ENCODE measurements at regions not wholly inside any gene's neighbourhood (a gene's known extent, or its start where the extent isn't known, plus 50 kb on each side); places are given as distances from the start of the nearest gene placed in this dataset.

DNA sequence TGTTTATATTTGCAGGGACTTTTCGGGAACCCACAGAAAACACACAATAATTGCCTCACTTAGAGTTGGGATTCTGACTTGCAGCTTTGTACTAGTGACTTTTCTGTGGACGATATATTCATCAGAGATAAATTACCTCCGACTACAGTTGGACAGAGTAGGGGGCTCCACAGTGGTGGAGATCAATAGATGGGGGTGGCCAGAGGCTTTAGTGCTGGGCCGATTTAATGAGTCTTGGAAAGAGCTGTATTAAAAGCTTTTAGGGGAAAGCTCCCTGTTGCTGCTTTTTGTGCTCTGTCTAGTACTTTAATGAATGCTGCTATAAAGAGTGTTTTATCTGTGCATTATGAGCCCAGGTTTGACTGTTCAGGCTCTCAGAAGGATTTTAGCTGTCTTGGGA, 359.2 kb upstream of the DPYD start (continued):
- TF ChIP-seq BCL11B (tag by site-specific recombination; IDR thresholded peaks at IDR 0.05; ENCODE audit: low read depth) (no peak), ZNF174 (tag by site-specific recombination; IDR thresholded peaks at IDR 0.05) (no peak), KLF1 (tag by site-specific recombination; IDR thresholded peaks at IDR 0.05) (no peak), ZNF416 (tag by site-specific recombination; IDR thresholded peaks at IDR 0.05) (no peak), ZNF248 (tag by site-specific recombination; IDR thresholded peaks at IDR 0.05) (no peak)
- TF ChIP-seq, protein P1, sequence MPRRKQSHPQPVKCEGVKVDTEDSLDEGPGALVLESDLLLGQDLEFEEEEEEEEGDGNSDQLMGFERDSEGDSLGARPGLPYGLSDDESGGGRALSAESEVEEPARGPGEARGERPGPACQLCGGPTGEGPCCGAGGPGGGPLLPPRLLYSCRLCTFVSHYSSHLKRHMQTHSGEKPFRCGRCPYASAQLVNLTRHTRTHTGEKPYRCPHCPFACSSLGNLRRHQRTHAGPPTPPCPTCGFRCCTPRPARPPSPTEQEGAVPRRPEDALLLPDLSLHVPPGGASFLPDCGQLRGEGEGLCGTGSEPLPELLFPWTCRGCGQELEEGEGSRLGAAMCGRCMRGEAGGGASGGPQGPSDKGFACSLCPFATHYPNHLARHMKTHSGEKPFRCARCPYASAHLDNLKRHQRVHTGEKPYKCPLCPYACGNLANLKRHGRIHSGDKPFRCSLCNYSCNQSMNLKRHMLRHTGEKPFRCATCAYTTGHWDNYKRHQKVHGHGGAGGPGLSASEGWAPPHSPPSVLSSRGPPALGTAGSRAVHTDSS (tag by site-specific recombination; IDR thresholded peaks at IDR 0.05) = no peak

DNA sequence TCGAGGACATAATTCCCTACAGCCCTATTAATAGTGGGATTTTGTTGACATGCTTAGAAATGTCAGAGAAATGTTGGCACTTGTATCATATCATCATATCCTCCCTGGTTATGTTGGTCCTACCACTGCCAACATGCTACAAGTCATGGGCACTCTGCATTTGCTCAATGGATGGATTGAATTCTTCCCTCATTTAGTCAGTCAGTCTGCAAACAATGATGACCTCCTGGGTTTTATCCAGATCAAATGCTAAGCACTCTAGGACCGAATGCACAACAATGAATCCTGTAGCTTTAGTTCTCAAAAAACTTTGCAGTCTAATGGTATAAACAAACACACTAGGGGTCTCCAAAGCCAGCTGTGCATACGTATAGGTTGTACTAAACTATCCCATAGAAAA, 357.2 kb upstream of the DPYD start:
- H3K9me3 ChIP-seq (ENCODE audit: control insufficient read depth, insufficient read depth, low read depth, low read length) = no peaks in the 10 kb centered on the region
- H3K36me3 ChIP-seq (ENCODE audit: control insufficient read depth in 2 of 2, insufficient read depth in 1 of 2, low read length in 2 of 2) = no peaks in the 10 kb centered on the region
- H3K4me3 ChIP-seq (ENCODE audit: low read depth, low read length) = no peak overlapping the region
- no peak overlapping the region for H3K27ac ChIP-seq (ENCODE audit: extremely low read depth, low read depth, low read length)
- ChIA-PET CTCF (no interaction called here), POLR2A (no interaction called here)
- no peaks in the 10 kb centered on the region for H3K4me1 ChIP-seq (ENCODE audit: control insufficient read depth, insufficient read depth, low read length)
- TF ChIP-seq KLF7 (tag by site-specific recombination; IDR thresholded peaks at IDR 0.05; ENCODE audit: borderline replicate concordance) (no peak), SALL2 (tag by site-specific recombination; IDR thresholded peaks at IDR 0.05; ENCODE audit: borderline replicate concordance) (no peak), ZNF768 (tag by site-specific recombination; IDR thresholded peaks at IDR 0.05) (no peak), ZNF23 (tag by site-specific recombination; IDR thresholded peaks at IDR 0.05; ENCODE audit: borderline replicate concordance) (no peak), ZNF560 (tag by site-specific recombination; IDR thresholded peaks at IDR 0.05; ENCODE audit: borderline replicate concordance) (no peak), SP7 (tag by site-specific recombination; IDR thresholded peaks at IDR 0.05) (no peak), ZNF596 (tag by site-specific recombination; IDR thresholded peaks at IDR 0.05) (no peak), ZNF214 (tag by site-specific recombination; IDR thresholded peaks at IDR 0.05; ENCODE audit: borderline replicate concordance) (no peak), EGR2 (tag by site-specific recombination; IDR thresholded peaks at IDR 0.05; ENCODE audit: low read depth) (no peak), ZFP3 (tag by site-specific recombination; IDR thresholded peaks at IDR 0.05; ENCODE audit: low read depth) (no peak), ZNF184 (tag by site-specific recombination; IDR thresholded peaks at IDR 0.05) (no peak)
- TF ChIP-seq, protein P2, sequence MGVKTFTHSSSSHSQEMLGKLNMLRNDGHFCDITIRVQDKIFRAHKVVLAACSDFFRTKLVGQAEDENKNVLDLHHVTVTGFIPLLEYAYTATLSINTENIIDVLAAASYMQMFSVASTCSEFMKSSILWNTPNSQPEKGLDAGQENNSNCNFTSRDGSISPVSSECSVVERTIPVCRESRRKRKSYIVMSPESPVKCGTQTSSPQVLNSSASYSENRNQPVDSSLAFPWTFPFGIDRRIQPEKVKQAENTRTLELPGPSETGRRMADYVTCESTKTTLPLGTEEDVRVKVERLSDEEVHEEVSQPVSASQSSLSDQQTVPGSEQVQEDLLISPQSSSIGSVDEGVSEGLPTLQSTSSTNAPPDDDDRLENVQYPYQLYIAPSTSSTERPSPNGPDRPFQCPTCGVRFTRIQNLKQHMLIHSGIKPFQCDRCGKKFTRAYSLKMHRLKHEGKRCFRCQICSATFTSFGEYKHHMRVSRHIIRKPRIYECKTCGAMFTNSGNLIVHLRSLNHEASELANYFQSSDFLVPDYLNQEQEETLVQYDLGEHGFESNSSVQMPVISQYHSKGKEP (tag by site-specific recombination; IDR thresholded peaks at IDR 0.05) = no peak

DNA sequence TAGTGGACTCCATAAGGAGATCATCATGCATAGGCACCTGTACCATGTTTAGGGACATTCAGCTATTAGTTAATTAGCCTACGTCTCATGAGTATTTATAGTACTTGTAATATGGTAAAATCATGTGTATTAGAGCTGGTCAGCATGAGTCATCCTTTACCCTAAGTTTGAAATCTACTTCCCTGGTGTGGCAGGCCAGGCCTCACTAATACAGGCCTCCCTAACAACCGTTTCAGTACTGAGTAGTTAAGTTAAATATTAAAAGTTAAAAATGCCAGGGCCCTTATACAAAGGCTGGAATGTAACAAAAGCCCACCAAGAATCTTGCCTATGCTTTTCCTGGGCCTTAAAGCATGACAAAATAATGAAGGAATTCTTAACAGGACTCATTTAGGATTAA, 356.3 kb upstream of the DPYD start:
- H3K27ac ChIP-seq (ENCODE audit: extremely low read depth, low read depth, low read length) = no peak overlapping the region
- ChIA-PET CTCF (no interaction called here), POLR2A (no interaction called here)
- no peak overlapping the region for H3K4me3 ChIP-seq (ENCODE audit: low read depth, low read length)
- H3K4me1 ChIP-seq (ENCODE audit: control insufficient read depth, insufficient read depth, low read length) = no peaks in the 10 kb centered on the region
- H3K9me3 ChIP-seq (ENCODE audit: control insufficient read depth, insufficient read depth, low read depth, low read length) = no peaks in the 10 kb centered on the region
- TF ChIP-seq, protein P3, sequence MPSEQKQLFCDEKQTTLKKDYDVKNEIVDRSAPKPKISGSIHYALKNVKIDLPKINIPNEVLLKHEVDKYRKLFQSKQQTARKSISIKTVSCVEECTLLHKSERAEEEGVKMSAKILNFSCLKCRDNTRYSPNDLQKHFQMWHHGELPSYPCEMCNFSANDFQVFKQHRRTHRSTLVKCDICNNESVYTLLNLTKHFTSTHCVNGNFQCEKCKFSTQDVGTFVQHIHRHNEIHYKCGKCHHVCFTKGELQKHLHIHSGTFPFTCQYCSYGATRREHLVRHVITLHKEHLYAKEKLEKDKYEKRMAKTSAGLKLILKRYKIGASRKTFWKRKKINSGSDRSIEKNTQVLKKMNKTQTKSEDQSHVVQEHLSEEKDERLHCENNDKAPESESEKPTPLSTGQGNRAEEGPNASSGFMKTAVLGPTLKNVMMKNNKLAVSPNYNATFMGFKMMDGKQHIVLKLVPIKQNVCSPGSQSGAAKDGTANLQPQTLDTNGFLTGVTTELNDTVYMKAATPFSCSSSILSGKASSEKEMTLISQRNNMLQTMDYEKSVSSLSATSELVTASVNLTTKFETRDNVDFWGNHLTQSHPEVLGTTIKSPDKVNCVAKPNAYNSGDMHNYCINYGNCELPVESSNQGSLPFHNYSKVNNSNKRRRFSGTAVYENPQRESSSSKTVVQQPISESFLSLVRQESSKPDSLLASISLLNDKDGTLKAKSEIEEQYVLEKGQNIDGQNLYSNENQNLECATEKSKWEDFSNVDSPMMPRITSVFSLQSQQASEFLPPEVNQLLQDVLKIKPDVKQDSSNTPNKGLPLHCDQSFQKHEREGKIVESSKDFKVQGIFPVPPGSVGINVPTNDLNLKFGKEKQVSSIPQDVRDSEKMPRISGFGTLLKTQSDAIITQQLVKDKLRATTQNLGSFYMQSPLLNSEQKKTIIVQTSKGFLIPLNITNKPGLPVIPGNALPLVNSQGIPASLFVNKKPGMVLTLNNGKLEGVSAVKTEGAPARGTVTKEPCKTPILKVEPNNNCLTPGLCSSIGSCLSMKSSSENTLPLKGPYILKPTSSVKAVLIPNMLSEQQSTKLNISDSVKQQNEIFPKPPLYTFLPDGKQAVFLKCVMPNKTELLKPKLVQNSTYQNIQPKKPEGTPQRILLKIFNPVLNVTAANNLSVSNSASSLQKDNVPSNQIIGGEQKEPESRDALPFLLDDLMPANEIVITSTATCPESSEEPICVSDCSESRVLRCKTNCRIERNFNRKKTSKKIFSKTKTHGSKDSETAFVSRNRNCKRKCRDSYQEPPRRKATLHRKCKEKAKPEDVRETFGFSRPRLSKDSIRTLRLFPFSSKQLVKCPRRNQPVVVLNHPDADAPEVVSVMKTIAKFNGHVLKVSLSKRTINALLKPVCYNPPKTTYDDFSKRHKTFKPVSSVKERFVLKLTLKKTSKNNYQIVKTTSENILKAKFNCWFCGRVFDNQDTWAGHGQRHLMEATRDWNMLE (tag by site-specific recombination; conservative IDR thresholded peaks at IDR 0.05; ENCODE audit: low read depth) = no peak
- no peak for TF ChIP-seq SP3 (tag by site-specific recombination; IDR thresholded peaks at IDR 0.05)
- TF ChIP-seq, protein P4, sequence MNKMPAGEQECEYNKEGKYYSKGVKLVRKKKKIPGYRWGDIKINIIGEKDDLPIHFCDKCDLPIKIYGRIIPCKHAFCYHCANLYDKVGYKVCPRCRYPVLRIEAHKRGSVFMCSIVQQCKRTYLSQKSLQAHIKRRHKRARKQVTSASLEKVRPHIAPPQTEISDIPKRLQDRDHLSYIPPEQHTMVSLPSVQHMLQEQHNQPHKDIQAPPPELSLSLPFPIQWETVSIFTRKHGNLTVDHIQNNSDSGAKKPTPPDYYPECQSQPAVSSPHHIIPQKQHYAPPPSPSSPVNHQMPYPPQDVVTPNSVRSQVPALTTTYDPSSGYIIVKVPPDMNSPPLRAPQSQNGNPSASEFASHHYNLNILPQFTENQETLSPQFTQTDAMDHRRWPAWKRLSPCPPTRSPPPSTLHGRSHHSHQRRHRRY (tag by site-specific recombination; IDR thresholded peaks at IDR 0.05) = no peak
- no peak for TF ChIP-seq ZNF610 (tag by site-specific recombination; IDR thresholded peaks at IDR 0.05; ENCODE audit: borderline replicate concordance)
- no peak for TF ChIP-seq ZNF837 (tag by site-specific recombination; IDR thresholded peaks at IDR 0.05)
- TF ChIP-seq YY2 (tag by site-specific recombination; IDR thresholded peaks at IDR 0.05) = no peak
- no peak for TF ChIP-seq ZNF214 (tag by site-specific recombination; IDR thresholded peaks at IDR 0.05; ENCODE audit: borderline replicate concordance)
- TF ChIP-seq SCRT2 (tag by site-specific recombination; IDR thresholded peaks at IDR 0.05) = no peak
- TF ChIP-seq ZNF560 (tag by site-specific recombination; IDR thresholded peaks at IDR 0.05; ENCODE audit: borderline replicate concordance) = no peak
- TF ChIP-seq ZNF266 (tag by site-specific recombination; IDR thresholded peaks at IDR 0.05; ENCODE audit: low read depth) = no peak
- no peaks in the 10 kb centered on the region for H3K36me3 ChIP-seq (ENCODE audit: control insufficient read depth in 2 of 2, insufficient read depth in 1 of 2, low read length in 2 of 2)
